ENCODE measurements at regions not wholly inside any gene's neighbourhood (a gene's known extent, or its start where the extent isn't known, plus 50 kb on each side); places are given as distances from the start of the nearest gene placed in this dataset.

DNA sequence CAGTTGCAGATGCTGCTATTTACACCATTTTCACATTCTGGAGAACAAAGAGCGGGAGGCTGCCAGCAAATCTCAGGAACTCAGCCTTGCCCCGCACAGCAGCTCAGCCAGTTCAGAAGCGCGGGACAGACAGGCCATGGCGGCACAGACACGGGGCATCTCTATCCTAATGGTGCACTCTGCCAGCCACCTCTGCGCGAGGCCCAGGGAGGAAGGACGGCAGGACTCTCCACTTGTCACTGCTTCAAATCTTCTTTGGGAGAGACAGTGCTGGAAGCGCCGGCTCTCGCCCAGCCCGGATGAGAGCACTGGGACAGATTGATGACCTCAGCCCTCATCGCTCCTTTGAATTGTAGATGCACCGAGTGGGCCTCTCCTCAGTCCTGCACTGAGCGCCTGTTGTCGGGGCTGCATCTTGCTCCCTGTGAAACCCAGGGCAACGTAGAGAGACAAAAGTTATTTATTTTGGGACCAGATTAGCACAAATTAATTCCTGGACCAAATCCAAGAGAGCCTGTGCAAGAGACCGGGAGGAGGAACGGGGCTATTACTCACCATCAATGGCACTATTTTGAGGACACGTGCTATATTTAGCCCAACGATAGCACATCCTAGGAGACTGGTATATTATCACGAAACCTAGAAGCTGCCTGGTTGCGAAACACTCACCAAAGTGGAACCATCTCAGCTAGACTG, 211.4 kb upstream of the SMIM21 start:
- in situ Hi-C loops (cut with MboI; ENCODE audit: low sequenced_read_pairs) = no loop called here

DNA sequence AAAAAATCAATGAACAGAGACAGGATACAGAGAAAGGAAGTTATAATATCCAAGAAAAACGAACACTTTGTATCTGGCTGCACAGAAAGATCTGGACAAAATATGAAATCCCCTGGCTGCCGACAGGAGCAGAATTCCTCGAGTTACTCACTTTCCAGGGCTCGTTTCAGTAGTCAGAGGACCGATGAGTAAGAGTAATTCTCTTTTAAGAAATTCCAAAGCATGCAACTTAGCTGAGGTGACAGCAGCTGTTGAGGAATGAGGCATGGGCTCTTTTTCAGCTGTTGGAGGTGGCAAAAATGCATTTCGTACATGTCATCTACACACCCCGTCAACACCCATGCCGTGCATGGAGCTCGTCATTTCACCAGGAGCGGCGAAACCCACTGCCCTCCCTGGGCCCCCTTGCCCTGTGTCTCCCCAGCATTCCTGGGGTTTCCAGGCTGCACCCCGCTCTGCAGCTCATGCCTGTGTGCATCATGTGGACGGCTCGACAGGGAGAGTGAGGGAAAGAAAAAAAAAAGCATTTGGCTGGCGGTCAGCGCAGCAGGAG, 210.8 kb upstream of the SMIM21 start:
- in situ Hi-C loops (cut with MboI; ENCODE audit: low sequenced_read_pairs) = no loop called here

GRCh38 chr18:75635096-75635495, 207.6 kb upstream of the SMIM21 start:
- in situ Hi-C loops (cut with MboI; ENCODE audit: low sequenced_read_pairs) = no loop called here

DNA sequence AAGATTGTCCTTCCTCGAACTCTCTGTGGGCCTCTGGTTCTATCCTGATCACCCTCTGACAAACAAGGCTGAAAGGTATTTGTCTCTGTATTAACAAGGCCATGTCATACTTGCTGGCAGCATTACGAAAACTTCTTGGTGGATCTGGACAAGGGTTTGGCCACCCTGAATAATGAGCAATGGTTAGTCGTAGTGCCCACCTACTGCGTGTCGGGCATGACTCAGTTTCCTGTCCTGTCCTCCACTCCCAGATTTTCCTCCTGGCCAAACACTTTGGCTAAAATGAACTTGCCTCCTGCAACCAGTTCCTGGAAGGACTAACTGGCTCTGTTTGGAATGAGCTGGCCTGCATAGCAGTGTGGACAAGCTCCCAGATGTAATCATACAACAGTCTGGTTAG, 198.5 kb upstream of the SMIM21 start:
- in situ Hi-C loops (cut with MboI; ENCODE audit: low sequenced_read_pairs) = no loop called here

DNA sequence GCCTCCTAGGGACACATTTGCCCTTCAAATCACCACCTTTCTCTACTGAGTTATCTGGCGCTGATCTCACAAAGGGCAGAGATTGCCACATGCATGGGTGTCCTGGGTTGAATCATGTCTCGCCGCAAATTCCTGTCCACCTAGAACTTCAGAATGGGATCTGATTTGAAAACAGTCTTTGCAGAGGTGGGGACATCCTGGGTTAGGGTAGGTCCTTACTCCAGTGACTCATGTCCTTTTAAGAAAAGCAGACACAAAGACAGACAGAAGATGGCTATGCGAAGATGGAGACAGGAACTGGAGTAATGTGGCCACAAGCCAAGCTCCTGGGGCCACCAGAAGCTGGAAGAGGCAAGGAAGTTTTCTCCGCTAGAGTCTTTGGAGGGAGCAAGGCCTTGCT, 197.4 kb upstream of the SMIM21 start:
- in situ Hi-C loops (cut with MboI; ENCODE audit: low sequenced_read_pairs) = no loop called here

DNA sequence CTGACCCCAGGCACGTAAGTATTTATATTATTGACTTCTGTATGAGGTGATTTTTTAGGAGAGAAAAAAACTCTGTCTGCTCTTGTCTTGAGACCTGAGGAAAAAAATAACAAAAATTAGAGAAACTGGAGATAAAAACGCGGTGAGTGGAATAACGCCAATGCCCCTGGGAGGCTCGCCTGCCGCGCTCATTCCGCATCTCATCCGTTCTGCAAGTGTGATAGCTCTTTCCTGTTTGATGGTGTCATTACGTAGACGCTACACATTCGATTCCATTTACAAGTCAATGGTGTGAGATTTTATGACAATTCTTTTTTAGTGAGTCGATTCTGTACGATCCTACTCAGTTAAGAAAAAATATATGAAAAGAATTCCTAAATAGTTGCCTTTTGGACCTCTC, 194.3 kb upstream of the SMIM21 start:
- in situ Hi-C loops (cut with MboI; ENCODE audit: low sequenced_read_pairs) = no loop called here

DNA sequence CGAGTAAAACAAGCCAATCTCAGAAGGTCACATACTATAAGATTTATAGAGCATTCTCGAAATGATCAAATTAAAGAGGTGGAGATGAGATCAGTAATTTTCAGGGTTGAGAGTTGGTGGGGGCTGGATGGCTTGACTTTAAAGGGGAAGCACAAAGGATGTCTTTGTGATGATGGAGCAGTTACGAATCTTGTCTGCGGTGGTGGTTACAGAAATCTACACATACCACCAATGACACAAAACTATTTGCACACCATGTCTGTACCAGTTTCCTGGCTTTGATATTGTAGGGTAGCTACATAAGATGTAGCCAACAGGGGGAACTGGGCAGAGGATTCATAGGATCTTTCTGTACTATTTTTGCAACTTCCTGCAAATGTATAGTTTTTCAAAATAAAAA, 190.6 kb upstream of the SMIM21 start:
- in situ Hi-C loops (cut with MboI; ENCODE audit: low sequenced_read_pairs) = no loop called here

- in situ Hi-C loops (cut with MboI; ENCODE audit: low sequenced_read_pairs) = no loop called here
Observed at GRCh38 chr18:75612456-75612855, 185.0 kb upstream of the SMIM21 start.

DNA sequence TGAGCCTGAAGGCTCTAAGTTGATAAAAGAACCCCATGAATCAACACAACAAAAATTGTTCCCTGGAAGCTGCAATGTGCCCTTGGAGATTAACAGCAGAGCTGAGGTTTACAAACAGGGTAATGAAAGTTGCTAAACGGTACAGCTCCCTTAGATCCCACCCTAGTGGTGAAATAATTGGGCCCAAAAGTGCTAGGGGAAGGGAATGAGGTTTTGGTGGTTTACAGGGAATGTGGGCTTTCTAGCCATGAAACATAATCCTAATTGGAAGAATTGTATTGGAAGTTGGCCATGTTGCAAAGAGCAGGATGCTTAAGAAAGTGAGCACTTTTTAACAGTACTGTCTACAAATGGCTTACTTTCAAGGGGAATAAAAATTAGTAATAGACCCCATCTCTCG, 180.2 kb upstream of the SMIM21 start:
- in situ Hi-C loops (cut with MboI; ENCODE audit: low sequenced_read_pairs) = no loop called here

DNA sequence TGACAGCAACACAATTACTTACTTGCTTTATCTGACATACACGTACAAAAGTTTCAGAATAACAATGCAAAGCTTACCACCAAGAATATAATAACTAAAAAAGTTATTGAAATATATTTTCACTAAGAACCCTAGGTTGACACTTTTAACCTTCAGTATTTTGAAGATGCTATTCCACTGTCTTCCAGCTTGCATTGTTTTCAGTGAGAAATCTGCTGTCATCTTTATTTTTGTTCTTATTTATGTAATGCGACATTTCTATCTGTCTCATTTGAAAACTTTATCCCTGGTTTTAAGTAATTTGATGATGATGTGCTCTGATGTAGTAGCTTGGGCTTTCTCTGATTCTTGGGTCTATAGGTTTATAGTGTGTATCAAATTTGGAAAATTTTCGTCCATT, 165.0 kb upstream of the SMIM21 start:
- in situ Hi-C loops (cut with MboI; ENCODE audit: low sequenced_read_pairs) = no loop called here

DNA sequence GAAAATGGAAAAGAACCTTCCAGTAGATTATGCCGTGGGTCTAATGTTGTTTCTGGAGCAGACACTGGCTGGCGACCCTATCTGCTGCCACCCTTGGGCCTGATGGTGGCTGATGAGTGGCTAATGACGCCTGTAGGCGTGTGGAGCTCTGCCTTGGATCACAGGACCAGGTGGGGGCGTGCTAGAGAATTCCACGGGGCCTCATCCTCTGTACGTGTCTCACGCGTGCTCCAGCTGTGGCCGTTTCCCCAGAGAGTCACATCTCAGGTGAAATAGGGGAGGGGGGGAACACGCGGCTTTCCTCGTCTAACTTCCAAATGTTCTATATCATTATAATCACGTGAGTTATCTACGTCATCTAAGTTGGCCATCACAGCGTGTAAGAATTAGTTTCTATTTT, 160.9 kb upstream of the SMIM21 start:
- in situ Hi-C loops (cut with MboI; ENCODE audit: low sequenced_read_pairs) = no loop called here

GRCh38 chr18:75587131-75587530, 159.6 kb upstream of the SMIM21 start:
- in situ Hi-C loops (cut with MboI; ENCODE audit: low sequenced_read_pairs) = no loop called here

GRCh38 chr18:75586130-75586889, 158.8 kb upstream of the SMIM21 start:
- in situ Hi-C loops (cut with MboI; ENCODE audit: low sequenced_read_pairs) = no loop called here

GRCh38 chr18:75582940-75583339, 155.4 kb upstream of the SMIM21 start:
- in situ Hi-C loops (cut with MboI; ENCODE audit: low sequenced_read_pairs) = no loop called here

DNA sequence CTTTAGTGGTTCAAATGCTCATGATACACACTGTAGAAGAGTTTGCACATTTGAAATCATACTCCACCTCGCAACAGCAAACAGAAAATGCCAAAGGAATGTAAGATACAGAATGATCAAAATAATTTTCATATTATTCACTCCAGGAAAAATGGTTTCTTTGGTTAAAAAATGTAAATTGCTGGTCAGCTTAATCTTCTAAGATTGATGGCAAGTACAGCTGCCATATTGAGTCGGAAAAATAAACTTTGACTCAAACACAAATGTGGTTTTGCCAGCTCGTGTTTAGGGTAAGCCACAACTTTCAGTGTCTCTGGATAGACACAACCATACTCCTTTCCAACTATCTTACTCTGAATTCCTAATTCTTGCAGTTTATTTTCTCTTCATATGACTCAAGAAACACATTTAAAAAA, 154.9 kb upstream of the SMIM21 start:
- in situ Hi-C loops (cut with MboI; ENCODE audit: low sequenced_read_pairs) = no loop called here

GRCh38 chr18:75581336-75582131, 154.0 kb upstream of the SMIM21 start:
- in situ Hi-C loops (cut with MboI; ENCODE audit: low sequenced_read_pairs) = no loop called here

- in situ Hi-C loops (cut with MboI; ENCODE audit: low sequenced_read_pairs) = no loop called here
Observed at GRCh38 chr18:75574187-75574586, 146.7 kb upstream of the SMIM21 start.

- in situ Hi-C loops (cut with MboI; ENCODE audit: low sequenced_read_pairs) = no loop called here
Observed at GRCh38 chr18:75563150-75563549, 135.6 kb upstream of the SMIM21 start.

- in situ Hi-C loops (cut with MboI; ENCODE audit: low sequenced_read_pairs) = no loop called here
Observed at GRCh38 chr18:75562216-75562615, 134.7 kb upstream of the SMIM21 start.

GRCh38 chr18:75558790-75559189, 131.3 kb upstream of the SMIM21 start:
- in situ Hi-C loops (cut with MboI; ENCODE audit: low sequenced_read_pairs) = no loop called here

DNA sequence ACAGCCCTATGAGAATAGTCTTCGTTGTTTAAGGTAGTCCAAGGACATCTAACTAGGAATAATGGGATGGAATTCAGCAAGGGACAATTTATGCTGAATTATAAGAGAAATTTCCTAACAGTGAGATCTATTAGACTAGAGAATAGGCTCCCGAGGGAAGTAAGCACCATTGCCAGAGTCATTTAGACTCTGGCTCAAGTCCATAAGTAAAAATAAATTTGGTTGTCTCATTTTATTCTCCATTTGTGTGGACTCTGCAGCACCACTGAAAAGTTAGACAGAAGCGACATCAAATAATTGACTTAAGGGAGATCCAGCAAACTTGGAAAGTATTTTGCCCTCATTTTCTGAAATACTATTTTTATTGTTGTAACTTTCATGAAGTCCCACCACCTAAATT, 129.3 kb upstream of the SMIM21 start:
- in situ Hi-C loops (cut with MboI; ENCODE audit: low sequenced_read_pairs) = no loop called here

Data from HL-60/S4 treated with retinoic acid at 250 ng/mL for 4 days and 3 days (cell line).